Right ventricle myocardium superior (tissue), 1 donor: ENCODE measurements at regions not wholly inside any gene's neighbourhood (a gene's known extent, or its start where the extent isn't known, plus 50 kb on each side); places are given as distances from the start of the nearest gene placed in this dataset.
A peak's percentile ranks its signal among the peaks of the same experiment; 100 is the strongest.
"Not testable (repeated sequence)": the region's sequence is repeated elsewhere in the genome, so short reads cannot be mapped to it uniquely, and the experiment has no call there.

Experiments used
- ATAC-seq: fragments of 200-7000 bp; cut with Tn5 transposase; one replicate; pipeline ENCODE4 v1.9.1; 2020; ENCODE audit warnings: mild to moderate bottlenecking; ENCODE audit not compliant: poor library complexity
- DNase-seq: peaks from one replicate; pipeline ENCODE4 v3.0.0-alpha.2; 2020
- intact Hi-C: fragments of 100-400 bp; cut with DNase I; formaldehyde crosslinking; loops from one replicate; pipeline ENCODE4 v1.11.2; 2022
- donor health status: DM: no; HTN: yes; CAD: no; lungs with severe emphysema.

GRCh38 chr21:20163167-20163566 is 835.0 kb upstream of the NCAM2 start:
- ATAC-seq (no peak), DNase-seq (no peak)
- intact Hi-C loops: no loop called here

- DNase-seq: no peak
- intact Hi-C loops: no loop called here
- ATAC-seq: no peak
These were observed 831.1 kb upstream of the NCAM2 start for GRCh38 chr21:20167059-20167458.

GRCh38 chr21:20169812-20170576 is 828.2 kb upstream of the NCAM2 start:
- DNase-seq: no peak
- intact Hi-C loops: no loop called here
- ATAC-seq: no peak

- ATAC-seq: no peak
- intact Hi-C loops: no loop called here
- no peak for DNase-seq
These were observed 812.0 kb upstream of the NCAM2 start for GRCh38 chr21:20186186-20186585.

- intact Hi-C loops: no loop called here
- DNase-seq (no peak), ATAC-seq (no peak)
These were observed 811.2 kb upstream of the NCAM2 start for GRCh38 chr21:20187028-20187427.

GRCh38 chr21:20201323-20201722 is 796.9 kb upstream of the NCAM2 start:
- intact Hi-C loops: not testable (repeated sequence)

GRCh38 chr21:20207335-20207734 is 790.9 kb upstream of the NCAM2 start:
- no peak for ATAC-seq
- no peak for DNase-seq
- intact Hi-C loops: no loop called here

More at GRCh38 chr21:20201323-20201722, 796.9 kb upstream of the NCAM2 start:
- ATAC-seq, DNase-seq: not testable (repeated sequence)

- DNase-seq (no peak), ATAC-seq (no peak)
- intact Hi-C loops: no loop called here
These were observed 782.2 kb upstream of the NCAM2 start for GRCh38 chr21:20215959-20216358.

- intact Hi-C loops: no loop called here
- ATAC-seq (no peak), DNase-seq (no peak)
These were observed 777.6 kb upstream of the NCAM2 start for GRCh38 chr21:20220586-20220985.

- ATAC-seq, intact Hi-C loops: not testable (repeated sequence)
These were observed 776.2 kb upstream of the NCAM2 start for GRCh38 chr21:20221981-20222380.

GRCh38 chr21:20236649-20237048 is 761.6 kb upstream of the NCAM2 start:
- DNase-seq, ATAC-seq, intact Hi-C loops: not testable (repeated sequence)

More at GRCh38 chr21:20221981-20222380, 776.2 kb upstream of the NCAM2 start:
- not testable (repeated sequence) for DNase-seq

GRCh38 chr21:20249401-20249800 is 748.8 kb upstream of the NCAM2 start:
- DNase-seq (no peak), ATAC-seq (no peak)
- intact Hi-C loops: no loop called here

GRCh38 chr21:20250337-20250736 is 747.9 kb upstream of the NCAM2 start:
- intact Hi-C loops: no loop called here
- DNase-seq: no peak
- ATAC-seq: no peak

GRCh38 chr21:20253261-20253660 is 744.9 kb upstream of the NCAM2 start:
- intact Hi-C loops: no loop called here
- ATAC-seq (no peak), DNase-seq (no peak)

- intact Hi-C loops: no loop called here
- DNase-seq (no peak), ATAC-seq (no peak)
These were observed 743.2 kb upstream of the NCAM2 start for GRCh38 chr21:20254964-20255363.

- intact Hi-C loops: no loop called here
- DNase-seq (no peak), ATAC-seq (no peak)
These were observed 741.0 kb upstream of the NCAM2 start for GRCh38 chr21:20257052-20257740.

GRCh38 chr21:20258542-20258941 is 739.7 kb upstream of the NCAM2 start:
- ATAC-seq (no peak), DNase-seq (no peak)
- intact Hi-C loops: no loop called here

GRCh38 chr21:20259031-20259867 is 739.0 kb upstream of the NCAM2 start:
- intact Hi-C loops: no loop called here
- peak; percentile 75 for ATAC-seq

GRCh38 chr21:20260124-20260523 is 738.1 kb upstream of the NCAM2 start:
- DNase-seq (no peak), ATAC-seq (peak; percentile 51)
- intact Hi-C loops: no loop called here

More at GRCh38 chr21:20259031-20259867, 739.0 kb upstream of the NCAM2 start:
- no peak for DNase-seq
